CD4-positive, alpha-beta T cell treated with Interferon gamma for 1 hour (primary cell): ENCODE measurements at regions not wholly inside any gene's neighbourhood (a gene's known extent, or its start where the extent isn't known, plus 50 kb on each side); places are given as distances from the start of the nearest gene placed in this dataset.

Source experiments
- DNase-seq: peaks from one replicate; pipeline ENCODE4 v3.0.0-alpha.2; 2020

DNA sequence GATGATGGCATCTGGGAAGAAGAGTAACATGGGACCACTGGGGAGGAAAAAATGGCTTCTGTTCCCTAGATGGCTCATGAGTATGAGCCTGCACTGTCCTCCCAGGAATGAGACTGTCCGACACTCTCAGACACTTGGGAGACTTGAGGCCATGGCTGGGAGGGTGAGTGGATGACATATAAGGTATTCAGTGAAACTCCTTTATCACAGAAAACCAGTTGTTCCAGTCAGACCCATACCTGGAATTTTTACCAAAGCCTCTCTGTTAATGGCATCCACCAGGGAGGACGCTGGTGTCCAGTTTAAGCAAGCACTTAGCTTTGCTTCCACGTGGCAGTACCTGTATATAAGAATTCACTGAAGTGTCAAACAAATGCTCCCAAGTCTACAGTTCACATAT lies 116.7 kb upstream of the C10orf90 start:
- DNase-seq = no peak

- no peak for DNase-seq
Observed at GRCh38 chr10:126795318-126795717, 109.9 kb upstream of the DOCK1 start.

DNA sequence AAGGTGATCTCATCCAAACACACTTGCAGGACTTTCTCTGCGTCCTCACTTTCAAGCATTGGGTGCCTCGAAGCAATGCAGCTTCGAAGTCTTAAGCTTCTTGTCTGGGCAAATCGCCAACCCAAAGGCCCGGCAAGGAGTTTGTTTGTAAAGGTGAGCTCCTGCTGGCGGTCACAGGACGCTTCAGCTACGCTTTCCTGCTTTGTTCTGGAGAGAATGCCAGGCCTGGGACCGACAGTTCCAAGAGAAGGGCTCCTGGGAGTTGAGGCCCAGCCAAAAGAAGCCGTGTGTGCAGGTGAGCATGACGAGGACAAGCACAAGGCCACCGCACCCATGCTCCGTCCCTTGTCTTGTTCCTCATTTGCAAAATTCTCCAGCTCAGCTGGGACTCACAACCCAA lies 106.6 kb upstream of the DOCK1 start:
- no peak for DNase-seq

- no peak for DNase-seq
Observed at GRCh38 chr10:126803394-126803793, 101.8 kb upstream of the DOCK1 start.

GRCh38 chr10:126804396-126804795 lies 100.8 kb upstream of the DOCK1 start:
- DNase-seq = no peak

- DNase-seq = no peak
Observed at GRCh38 chr10:126806498-126806897, 98.7 kb upstream of the DOCK1 start.

DNA sequence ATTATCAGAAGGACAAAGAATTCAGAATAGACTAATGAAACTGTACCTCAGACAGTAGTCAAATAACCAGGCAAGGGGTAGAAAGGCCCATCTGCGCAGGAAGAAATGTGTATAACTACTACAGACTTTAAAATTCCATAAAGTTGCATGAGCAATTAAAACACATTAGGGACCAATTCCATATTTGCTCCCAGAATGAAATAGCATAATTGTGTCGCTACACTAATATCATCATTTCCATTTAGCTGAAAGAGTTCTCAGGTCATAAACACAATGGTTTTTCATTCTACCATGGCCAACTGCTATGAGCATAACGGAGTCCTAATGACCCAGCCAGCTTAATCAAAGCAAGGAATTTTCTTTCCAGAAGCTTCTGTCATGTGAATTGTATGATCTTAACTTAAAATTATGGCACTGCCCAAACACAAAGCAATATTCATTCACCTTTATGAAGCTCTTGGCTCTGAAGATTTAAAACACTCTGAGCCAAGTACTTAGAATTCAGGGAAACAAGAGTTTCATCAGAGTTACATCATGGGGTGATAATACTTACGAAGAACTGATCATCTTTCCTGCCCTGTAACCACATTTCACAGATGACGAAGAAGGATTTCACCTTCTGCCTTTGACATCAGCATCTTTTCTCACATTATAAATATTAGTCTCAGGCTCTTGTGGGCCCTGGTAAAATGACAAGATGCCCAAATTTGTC lies 98.1 kb upstream of the DOCK1 start:
- no peak for DNase-seq

DNA sequence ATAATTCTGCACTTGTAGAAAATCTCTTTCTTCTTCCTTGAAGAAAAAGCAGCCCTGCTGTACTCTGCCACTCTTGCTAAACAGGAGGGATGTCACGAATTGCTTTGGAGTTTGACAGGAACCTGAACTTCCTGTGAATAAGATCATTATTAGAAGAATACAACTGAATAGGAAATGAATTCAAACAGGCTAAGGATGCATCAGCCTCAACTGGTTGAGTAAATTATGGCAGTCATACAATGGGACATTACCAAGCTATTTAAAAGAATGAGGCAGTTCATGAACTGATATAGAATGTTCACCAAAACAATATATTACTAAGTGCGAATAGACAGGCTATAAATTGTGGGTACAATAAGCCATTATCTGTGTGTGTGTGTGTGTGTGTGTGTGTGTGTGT lies 97.1 kb upstream of the DOCK1 start:
- DNase-seq = no peak

- DNase-seq = no peak
Observed at GRCh38 chr10:126813432-126813831, 91.8 kb upstream of the DOCK1 start.

- no peak for DNase-seq
Observed at GRCh38 chr10:126833542-126833941, 71.7 kb upstream of the DOCK1 start.

- DNase-seq = no peak
Observed at GRCh38 chr10:126836009-126836408, 69.2 kb upstream of the DOCK1 start.

GRCh38 chr10:126838316-126838715 lies 66.9 kb upstream of the DOCK1 start:
- no peak for DNase-seq

- DNase-seq = no peak
Observed at GRCh38 chr10:126839094-126839761, 66.0 kb upstream of the DOCK1 start.

- no peak for DNase-seq
Observed at GRCh38 chr10:126840576-126841135, 64.6 kb upstream of the DOCK1 start.

DNA sequence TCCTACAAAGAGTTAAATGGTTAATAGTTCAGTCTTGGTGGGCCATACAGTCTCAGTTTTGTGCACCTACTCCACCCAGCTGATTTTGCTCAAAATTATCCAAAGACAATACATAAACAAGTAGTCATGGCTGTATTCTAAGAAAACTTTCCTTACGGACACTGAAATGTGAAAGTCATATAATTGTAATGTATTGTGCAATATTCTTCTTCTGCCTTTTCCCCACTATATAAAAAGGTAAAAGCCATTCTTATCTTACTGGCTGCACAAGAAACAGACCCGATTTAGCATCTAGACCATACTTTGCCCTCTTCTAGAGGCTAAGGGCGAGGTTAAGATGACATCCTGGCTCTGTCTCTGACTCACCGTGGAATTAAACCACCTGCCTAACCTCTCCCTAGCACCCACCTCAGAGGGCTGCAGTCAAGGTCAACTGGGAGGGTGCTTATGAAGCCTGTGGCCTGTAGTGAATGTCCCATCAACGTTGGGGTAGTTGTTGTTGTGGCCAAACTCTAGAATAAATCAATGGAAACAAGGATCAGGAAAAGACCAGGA lies 63.8 kb upstream of the DOCK1 start:
- DNase-seq = no peak

DNA sequence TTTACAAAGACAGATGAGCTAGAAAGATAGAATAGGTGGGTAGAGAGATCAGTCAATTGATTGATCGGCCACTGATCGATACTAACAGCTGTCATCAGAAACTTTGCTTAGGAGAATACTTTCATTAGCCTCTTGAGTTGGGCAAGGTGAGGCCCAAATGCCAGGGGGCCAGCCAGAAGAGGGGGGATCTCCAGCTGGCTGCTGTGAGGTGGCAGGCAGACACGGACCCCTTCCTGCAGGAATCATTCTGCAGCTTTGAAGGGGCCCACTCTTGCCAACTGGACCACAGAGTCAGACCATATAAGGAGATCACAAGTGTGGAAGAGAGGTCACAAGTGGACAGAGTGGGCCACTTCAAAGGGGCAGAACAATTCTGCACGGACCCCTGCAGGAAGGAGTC lies 62.9 kb upstream of the DOCK1 start:
- DNase-seq = no peak

DNA sequence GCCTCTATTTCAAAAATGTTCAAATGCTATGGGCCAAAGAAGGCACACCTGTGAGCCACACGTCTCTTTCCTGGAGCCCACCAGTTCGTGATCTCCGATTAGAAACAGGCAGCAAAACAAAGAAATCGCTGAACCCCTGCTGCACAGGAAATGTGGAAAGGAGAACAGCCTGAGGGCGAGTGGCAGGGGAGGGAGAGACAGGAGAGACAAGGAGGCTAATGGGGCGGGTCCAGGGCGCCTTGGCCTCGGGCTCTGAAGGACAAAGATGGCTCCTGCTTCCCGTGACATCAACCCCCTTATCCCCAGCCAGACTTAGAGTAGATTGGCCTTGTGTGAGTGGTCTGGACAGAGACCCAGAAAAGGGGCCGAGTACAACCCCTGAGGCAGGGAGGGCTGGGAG lies 62.4 kb upstream of the DOCK1 start:
- DNase-seq = no peak

DNA sequence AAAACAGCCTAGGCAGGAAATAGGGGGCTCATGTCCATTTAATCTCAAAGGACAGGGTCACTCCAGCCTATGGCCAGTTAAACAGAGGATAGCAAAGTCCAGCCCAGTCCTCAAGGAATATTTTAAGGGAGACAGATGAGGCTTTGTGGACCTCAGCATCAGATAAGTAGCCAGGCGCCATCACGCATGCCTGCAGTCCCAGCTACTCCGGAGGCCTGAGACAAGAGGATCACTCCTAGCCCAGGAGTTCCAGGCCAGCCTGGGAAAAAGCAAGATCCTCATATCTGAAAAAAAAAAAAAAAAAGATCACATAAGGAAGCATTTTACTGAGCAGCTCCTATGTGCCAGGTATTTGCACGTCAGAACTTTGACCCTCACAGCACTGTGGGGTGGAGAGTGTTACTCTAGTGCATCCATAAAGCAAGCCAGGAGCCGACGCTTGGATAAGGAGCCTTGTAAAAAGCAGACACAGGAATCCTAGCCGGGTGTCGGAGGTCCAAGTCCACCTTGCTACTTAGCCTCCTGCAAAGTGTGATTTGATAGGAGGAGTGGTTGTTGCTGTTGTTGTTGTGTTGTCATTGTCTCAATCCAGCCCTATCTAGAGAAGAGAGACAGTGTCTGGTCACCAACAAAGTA lies 61.8 kb upstream of the DOCK1 start:
- no peak for DNase-seq

GRCh38 chr10:126844406-126844805 lies 60.8 kb upstream of the DOCK1 start:
- DNase-seq = no peak

- DNase-seq = no peak
Observed at GRCh38 chr10:126846469-126846868, 58.8 kb upstream of the DOCK1 start.

- no peak for DNase-seq
Observed at GRCh38 chr10:126846959-126847358, 58.3 kb upstream of the DOCK1 start.

GRCh38 chr10:126847666-126848065 lies 57.6 kb upstream of the DOCK1 start:
- no peak for DNase-seq

DNA sequence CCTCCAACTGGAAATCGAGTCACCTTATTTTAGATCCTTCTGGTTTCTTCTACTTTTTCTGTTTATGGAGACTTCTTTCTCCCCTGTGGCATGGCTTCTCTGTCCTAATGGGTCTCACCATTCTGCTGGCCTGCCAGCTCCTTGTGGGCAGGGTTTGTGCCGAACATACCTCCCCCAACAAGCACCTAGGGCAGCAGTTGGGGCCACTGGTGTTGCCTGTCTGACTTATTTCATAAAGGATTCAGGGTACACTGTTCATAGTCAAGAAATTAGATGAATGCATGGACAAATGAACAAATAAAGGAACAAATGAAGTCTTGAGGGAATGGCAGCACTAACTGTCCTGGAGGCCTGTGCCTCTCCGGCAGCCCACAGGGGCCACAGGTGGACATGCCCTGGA lies 55.6 kb upstream of the DOCK1 start:
- no peak for DNase-seq
